Kasumi-1 (cell line): ENCODE measurements at regions not wholly inside any gene's neighbourhood (a gene's known extent, or its start where the extent isn't known, plus 50 kb on each side); places are given as distances from the start of the nearest gene placed in this dataset.

ENCODE experiments used
- DNase-seq, 2 experiments: peaks; one replicate each; lab custom pipeline; 2025; lab: John Stamatoyannopoulos, UW

DNA sequence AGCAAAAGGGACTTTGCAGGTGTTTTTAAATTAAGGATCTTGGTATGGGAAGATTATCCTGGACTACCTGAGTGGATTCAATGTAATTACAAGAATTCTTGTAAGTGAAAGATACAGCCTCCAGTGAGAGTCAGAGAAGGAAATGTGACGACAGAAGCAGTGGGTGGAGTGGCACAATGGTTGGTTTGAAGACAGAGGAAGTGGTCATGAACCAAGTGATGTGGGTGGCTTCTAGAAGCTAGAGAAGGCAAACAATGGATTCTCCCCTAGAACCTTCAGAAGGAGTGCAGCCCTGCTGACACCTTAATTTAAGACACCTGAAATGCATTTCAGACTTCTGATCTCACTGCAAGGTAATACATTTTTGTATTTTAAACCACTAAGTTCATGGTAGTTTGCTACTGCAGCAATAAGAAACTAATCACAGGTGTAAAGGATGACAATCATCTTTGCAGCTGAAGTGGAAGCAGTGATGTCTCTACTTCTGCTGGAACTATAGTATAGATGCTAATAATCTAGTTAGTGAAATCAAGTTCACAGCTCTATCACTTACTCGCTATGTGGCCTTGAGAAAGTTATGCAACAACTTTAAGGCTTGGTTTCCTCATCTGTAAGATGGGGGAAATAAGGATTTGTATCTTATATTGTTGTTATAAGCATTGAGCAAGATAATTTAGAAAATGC, 403.4 kb upstream of the SUCLG2 start:
- DNase-seq, result no peak

DNA sequence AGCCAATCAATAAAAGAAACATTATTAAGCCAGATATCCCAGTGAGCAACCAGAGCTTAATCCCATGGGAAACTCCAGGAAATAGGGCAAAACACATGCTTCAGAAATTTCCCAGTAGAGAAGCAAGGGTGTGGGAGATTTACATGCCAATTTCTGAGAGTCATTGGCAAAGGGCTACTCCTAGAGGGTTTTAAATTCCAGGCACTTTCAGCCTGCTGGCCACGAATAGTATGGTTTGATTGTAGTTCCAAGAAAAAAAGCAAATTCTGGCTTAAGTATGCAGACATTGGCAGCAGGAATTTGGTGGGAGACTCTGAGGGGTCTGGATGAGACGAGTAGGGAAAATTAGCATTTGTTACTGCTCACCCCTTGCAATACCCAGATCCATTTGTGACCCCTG, 402.1 kb upstream of the SUCLG2 start:
- no peak for DNase-seq

DNA sequence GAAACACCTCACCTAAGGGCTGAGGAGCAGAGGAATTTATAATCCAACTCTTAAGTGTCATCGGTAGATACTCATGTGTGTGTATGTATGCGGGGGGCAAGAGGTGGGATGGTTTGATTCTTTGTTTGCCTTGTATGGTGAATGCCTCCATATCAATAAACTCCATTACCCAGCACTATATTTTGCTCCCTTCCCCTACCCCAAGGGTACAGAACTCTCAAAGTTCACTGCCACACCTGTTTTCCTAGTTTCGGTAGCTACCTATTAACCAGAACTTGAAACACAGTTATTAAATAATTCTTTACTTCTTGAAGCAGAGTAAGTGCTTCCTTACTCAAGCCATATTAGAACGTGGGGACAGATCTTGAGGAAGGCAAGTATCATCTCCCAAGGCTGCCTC, 400.8 kb upstream of the SUCLG2 start:
- DNase-seq, result no peak

DNA sequence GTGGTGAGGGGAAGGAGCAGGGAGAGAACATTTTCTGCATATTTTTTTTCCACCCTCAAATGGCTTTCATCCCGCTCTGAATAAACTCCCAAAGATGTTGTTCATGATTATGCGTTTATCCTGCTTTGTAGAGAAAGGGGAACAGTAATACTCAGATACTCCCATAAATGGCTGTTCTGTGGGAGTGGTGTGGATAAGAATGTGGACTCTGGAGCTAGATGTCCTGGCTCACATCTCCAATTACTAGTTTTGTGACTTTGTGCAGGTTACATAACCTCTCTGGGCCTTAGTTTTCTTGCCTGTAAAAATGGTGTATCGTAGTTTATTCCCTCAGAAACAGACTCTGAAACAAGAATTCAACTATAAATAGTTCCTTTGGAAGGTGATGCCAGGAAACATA, 395.4 kb upstream of the SUCLG2 start:
- DNase-seq, result no peak

DNA sequence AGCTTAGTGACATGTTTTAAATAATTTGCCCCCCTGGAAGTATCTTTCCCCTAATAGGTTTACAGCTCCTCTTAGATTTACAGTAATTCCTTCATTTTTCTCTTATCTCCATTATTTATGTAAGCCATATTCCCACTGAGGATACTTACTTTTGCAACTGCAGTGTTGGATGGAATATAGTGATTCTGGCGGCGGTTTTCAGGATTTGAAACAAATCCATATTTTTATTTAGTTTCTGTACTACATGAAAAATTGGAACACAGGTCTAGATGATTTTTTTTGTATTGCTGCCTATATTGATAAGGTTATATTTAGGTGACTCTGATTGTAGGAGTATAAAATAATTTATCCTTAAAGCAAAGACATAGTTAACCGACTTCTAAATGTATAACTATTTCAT, 391.6 kb upstream of the SUCLG2 start:
- DNase-seq, result no peak

DNA sequence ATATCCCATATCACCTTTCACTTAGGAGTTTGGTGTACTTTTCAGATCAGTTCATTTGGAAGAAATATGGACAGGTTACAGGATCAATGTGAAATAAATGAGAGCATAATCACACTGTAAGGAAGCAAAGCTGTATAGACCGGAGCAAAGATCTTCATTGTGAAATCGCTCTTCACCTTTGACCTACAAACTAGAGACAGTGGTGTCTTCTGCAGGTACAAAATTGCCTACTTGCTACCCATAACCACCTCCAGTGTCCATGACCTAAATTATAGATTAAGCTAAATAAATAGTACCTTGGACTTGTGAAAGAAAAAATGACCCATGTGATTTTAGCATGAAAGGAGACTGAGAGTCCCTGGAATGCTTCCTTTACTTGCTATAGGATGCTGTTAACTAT, 379.5 kb upstream of the SUCLG2 start:
- DNase-seq, result no peak

DNA sequence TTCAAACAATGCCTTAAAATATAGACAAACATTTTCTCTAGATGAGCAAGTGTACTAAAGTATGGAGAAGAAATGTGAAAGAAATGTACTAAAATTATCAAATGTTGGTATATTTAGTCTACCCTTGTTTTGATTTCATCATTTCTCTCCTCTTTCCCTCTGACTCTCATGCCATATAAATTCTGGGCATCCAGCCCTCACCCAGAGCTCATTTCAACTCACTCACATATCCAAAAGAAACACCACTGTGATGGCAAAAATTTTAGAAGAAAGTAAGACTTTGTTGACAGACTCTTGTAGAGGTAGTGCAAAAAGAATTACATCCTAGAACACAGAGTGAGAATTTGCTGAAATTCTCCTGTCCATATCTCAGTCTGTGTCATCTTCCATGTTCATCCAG, 377.8 kb upstream of the SUCLG2 start:
- DNase-seq, result no peak

DNA sequence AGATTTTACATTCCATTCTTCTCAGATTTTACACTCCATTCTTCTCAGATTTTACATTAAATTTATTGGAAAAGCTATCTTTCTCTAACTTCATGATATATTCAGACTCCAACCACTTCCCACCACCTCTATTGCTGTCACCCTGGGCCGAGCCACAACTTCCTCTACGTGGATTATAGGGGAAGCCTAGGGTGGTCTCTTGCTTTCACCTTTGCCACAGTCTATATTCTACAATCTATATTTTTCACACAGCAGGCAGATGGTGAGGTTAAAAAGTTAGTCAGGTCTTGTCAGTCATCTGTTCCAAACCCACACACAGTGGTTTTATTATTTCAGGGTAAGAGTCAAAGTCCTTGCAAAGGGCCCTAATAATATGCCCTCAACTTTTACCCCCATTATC, 370.8 kb upstream of the SUCLG2 start:
- DNase-seq, result no peak

DNA sequence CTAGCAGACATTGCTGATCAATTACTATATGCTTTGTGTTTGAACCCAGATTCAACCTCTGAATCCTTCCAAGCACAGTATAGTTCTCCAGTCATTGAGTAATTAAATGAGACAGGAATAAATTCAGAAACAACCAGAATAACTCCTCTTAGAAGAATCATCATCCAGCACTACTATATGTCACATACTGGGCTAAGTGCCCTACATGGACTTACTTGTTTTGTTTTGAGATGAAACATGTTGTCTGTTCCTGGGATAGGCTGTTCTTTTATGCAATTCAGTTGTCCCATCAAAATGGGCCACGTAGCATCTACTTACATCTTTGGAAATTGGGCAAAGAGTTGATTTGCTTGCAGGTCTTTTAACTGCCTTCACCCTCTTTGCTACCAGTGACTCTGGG, 365.5 kb upstream of the SUCLG2 start:
- no peak for DNase-seq

DNA sequence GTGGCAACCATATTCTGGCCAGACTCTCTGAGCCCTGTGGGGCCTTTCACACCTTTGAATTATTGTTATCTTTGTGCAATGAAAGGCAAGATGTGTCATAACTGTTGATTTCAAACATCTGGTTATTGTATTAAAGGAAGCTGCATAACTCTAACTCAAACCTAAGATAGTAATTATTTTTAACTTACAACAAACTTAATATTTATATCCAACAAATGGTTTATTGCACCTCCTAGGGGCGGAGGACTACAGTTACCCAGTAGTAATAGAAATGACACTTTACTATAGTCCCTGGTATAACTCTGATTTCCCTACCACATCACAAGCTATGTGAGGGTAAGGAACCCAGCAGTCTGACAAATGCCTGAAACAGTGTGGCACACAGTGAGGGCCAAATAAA, 363.9 kb upstream of the SUCLG2 start:
- DNase-seq, result no peak

DNA sequence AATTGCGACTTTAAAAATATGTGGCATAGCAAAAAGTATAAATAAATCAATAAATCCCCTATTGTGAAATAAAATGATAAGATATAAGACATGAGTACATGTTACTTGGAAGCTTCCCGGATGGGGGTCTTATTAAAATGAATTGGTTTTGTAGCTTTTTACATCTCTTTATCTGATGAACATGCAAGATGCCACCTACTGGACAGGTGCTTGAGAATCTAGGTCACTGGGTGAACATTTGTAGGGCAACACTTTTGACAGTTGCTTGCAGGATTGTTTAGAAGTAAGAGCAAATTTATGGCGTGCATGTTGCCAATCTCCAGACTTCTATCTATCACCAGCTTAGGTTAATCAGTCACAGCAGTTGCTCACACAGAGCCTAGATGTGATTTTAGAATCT, 362.7 kb upstream of the SUCLG2 start:
- no peak for DNase-seq

DNA sequence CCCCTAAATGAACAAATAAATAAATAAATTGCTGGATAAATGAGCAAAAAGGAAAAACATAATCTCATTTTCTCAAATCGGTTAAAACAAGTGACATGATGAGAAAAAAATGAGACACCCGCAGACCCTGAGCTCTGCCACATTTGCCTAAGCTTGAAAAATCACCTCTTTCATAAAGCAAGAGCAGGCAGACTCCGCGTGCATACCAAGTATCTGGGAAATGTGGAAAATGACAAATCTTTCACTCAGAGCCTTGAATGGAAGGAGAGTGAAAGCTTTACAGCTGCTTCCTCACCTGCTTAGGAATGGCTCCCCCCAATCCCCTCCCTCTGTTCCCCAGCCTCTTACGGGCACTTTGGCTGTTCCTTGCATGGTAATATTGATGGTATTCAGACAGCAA, 355.5 kb upstream of the SUCLG2 start:
- no peak for DNase-seq

DNA sequence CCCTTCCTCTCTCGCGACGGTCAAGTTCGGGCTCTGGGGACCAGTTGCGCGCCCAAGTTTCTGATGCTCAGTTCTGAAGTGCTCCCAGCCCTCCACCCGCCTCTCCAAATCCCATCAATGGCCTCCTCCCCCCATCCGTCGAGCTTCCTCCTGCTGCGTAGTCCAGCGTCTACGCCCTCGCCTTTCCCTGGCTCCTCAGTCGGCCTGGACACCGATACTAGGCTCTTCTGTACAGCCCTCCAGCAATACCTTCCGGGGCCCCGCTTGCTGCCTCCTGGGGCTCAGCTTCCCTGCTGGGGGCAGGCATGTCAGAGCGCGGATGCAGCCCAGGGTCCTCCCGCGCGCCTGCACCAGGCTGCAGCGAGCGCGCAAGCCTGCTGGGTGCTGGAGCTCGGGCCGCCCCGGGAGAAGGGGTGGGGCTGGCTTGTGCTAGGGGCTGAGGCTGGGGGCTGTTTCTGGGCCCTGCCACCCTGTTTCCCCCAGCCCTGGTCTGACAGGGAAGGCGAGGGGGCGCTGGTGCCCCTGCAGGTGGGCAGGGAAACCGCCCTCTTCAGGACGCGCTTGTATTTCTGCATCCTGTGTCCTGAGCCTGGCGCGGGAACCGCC, 353.3 kb upstream of the SUCLG2 start:
- no peak for DNase-seq

DNA sequence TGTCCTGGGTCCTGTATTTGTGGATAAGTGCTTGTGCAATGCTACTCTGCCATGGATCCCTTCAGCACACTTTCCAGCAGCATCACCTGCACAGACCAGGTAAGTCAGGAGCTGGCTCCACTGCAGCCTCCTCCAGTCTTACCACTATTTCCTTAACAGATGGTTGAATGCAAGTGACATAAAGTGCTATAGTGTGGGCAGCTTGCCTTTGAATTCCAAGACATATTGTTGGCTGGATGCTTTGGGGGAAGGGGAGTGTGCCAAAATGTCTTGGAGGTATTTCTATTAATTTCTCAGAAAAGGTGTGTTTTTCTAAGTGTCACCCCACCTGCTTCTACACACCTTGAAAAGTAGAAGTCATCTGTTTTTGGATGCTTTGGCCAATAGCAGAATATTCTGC, 352.2 kb upstream of the SUCLG2 start:
- DNase-seq, result no peak

DNA sequence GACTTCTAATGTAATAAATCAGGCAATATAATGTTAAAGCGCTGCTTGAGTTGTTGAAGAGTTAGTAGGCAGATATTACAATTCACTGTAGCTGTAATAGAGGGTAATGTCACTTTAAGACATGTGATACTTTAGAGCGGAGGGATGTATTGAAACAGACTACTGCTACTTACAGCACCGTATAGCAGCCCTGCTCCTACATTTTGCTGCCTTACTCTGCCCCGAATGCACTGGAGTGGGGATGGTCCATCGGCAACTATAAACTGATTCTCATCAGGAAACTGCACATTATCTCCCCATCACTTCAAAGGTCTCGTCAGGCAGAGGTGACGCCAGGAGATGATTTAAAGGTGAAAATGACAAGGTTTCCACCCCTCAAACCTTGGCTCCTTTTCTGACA, 349.7 kb upstream of the SUCLG2 start:
- DNase-seq, result no peak

DNA sequence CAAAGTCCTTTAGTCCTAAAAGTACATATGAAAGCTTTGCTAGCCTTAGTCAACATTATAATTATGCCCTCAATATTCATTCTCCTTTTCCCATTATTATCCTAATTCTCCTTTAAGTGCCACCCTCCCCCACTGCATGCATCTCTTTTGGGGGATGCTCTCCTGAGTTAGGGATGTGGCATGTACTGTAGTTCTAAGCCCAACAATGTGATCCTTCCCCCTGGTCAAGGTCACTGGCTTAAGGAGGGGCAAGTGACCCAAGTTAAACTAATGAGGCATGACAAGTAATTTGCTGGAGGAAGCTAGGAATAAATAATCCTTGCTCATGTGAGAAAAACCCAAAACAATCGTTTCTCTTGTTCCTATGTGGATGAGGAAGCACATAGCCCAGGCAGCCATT, 343.9 kb upstream of the SUCLG2 start:
- DNase-seq, result no peak

DNA sequence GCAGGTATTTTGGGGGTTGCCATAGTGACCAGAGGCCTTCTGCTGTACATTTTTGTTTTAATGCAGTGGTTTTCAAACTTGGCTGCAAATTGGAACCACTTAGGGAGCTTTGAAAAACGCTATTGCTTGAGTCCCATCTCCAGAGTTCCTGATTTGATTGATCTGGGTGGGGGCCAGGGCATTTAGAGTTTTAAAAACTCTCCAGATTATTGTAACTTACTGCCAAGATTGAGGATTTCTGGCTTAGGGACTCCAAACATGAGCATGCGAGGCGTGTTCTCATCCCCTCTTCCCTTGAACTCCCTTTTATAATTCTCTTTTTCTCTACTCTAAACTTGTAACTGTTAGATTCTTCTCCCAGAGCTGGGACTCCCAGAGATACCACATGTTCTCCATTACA, 340.8 kb upstream of the SUCLG2 start:
- no peak for DNase-seq

DNA sequence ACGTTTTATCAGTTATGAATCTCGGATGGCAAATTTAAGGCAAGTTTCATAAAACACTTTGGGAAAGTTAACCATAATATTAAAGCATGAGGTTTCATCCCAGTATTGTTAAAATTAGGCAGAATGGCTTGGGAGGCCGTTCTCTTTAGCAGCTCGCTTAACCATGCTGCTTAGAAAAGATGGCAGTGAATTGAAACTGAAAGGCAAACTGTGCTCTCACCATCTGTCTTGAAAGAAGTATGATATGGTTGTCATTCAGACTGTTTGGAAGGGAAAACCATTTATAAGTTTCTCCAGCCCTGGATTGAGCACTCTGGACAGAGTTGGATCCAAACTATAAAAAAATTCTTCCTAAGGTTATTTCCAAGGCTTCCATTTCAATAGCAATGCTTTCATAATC, 332.3 kb upstream of the SUCLG2 start:
- DNase-seq, result no peak

DNA sequence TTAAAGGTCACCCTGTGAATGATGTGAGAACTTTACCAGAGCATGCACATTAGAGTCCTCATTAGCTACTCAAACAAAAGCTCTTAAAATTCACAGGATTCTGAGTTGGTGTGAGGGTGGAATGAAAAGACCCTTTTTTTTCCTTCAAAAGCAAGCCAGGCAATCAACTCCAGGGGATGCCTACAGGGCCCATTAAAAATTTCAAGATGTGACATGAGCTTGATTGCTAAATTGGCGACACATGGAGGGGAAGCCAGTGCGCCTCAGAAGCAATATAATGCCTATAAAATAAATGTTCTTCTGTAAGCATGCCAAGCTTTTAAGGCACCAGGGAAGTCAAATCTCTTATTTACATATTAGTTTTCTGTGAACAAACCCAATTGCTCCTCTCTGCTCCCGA, 328.8 kb upstream of the SUCLG2 start:
- no peak for DNase-seq

DNA sequence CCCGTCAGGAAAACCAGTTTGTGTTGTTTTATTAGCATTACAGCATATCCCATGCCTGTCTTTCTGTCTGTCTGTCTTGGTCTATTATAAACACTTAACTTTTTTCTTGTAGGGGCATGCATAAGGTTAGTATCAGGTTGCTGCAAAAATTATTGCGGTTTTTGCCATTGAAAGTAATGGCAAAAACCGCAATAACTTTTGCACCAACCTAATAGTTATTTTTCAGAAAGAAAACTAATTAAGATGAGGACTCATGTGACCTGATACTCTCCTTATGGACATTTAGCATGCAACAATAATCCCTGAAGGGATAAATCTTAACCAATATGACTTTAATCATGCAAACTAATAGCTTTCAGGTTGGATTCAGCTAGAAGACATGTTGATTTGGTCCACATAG, 326.7 kb upstream of the SUCLG2 start:
- no peak for DNase-seq

DNA sequence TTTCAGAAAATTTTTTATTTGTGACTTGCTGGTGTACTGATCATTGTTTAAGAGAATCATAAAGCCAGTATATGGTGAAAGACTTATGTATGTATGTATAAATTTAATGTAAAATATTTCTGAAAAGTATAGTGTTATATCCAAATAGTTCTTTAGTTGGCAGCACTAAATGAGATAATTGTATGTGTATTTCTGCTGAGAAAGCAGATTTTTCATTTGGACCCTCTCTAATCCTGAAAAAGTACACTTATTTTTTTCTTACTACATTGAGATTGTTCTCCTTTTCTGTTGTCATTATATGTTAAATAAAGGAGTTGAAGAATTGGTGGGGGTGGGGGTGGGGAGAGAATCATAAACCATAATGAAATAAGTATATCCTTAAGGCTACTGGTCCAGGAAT, 324.9 kb upstream of the SUCLG2 start:
- no peak for DNase-seq

DNA sequence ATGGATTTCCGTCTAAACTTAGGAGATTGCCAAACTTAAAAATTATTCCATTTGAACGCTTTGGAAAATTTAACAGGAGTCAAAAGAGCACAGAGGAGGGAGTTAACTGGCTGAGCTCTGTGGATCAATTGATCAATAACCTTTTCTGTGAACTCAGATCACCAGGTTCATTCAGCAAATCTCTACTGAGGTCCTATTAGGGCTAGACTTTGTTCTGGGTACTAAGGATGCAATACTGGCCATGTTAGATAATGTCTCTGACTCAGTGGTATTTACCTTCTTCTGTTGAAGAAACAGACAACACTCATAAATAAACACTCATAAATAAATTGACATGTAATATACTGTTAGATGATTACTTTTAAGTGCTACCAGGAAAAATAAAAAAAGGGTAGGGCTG, 323.4 kb upstream of the SUCLG2 start:
- DNase-seq, result no peak

DNA sequence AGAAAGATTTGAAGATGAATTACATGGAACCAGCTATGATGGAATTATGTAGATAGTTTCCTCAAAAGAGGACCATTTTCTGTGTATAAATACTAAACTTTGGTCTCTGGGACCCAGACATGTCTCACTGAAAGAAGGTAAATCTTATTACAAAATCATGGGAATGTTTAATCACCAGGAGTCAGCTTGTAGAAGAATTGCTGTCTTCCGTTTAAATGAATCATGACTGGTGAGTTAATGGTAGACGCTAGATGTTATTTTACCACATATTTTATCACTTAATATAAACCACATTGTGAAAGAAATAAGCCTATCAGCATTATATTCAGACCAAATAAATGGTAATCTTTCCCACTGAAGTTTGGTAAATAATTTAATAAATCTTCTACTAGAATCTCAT, 322.3 kb upstream of the SUCLG2 start:
- DNase-seq, result no peak

DNA sequence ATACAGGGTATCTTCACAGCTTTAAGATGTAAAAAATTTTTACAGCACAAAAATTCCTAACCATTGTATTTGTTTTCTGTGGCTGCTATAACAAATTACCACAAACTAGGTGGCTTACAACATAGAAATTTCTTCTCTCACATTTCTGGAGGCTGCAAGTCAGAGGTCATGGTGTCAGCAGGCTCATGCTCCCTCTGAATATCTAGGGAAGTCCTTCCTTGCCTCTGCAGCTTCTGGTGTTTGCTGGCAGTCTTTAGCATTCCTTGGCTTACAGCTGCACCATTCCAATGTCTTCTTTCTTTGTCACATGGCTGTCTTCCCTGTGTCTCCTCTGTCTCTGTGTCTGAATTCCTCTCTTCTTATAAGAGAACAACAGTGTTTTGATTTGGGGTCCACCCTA, 310.2 kb upstream of the SUCLG2 start:
- DNase-seq, result no peak
